ENCODE measurements at regions not wholly inside any gene's neighbourhood (a gene's known extent, or its start where the extent isn't known, plus 50 kb on each side); places are given as distances from the start of the nearest gene placed in this dataset.

DNA sequence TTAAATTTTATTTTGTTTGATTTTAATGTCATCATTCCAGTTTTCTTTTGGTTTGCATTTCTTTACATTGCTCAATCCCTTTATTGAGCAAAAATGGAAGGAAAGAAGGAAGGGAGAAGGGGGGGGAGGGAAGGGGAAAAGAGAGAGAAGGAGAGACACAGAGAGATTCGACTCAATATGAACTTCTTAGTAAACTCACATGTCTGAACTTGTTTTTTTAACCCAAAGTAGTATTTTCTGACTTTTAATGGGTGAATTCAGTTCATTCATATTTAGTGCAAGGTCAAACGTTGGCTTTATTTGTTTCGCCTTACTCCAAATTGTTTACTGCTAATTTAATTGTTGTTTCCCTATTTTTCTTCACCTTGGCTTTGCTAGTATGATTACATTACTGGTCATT lies 278.6 kb downstream of the COL12A1 start:
- no peak overlapping the region for H3K27ac ChIP-seq (ENCODE audit: low read depth, low read length)
- no peak overlapping the region for H3K4me2 ChIP-seq (ENCODE audit: low read length)
- no peaks in the 10 kb centered on the region for H3K9me3 Mint-ChIP-seq (ENCODE audit: unreplicated experiment)
- no peak overlapping the region for H3K27ac Mint-ChIP-seq (ENCODE audit: unreplicated experiment)
- H3K27me3 ChIP-seq (ENCODE audit: insufficient read depth, low read length): no peaks in the 10 kb centered on the region
- H3K4me1 ChIP-seq (ENCODE audit: insufficient read depth, low read length): peaks cover 15% of the 10 kb centered on the region
- H3K79me2 ChIP-seq (ENCODE audit: insufficient read depth, low read length): no peaks in the 10 kb centered on the region
- H3K9ac ChIP-seq (ENCODE audit: low read length): no peak overlapping the region
- H3K36me3 Mint-ChIP-seq (ENCODE audit: low read depth, unreplicated experiment): no peaks in the 10 kb centered on the region
- H3K4me3 Mint-ChIP-seq (ENCODE audit: unreplicated experiment): no peak overlapping the region
- peaks cover 13% of the 10 kb centered on the region for H3K4me1 Mint-ChIP-seq (ENCODE audit: low read depth, unreplicated experiment)
- H4K20me1 ChIP-seq (ENCODE audit: insufficient read depth, low read length): no peaks in the 10 kb centered on the region
- H3K27me3 Mint-ChIP-seq (ENCODE audit: low read depth, unreplicated experiment): no peaks in the 10 kb centered on the region
- no peak for FAIRE-seq
- DNase-seq (ENCODE audit: low read depth): no peak
- no peak overlapping the region for H2AFZ ChIP-seq (ENCODE audit: low read depth, low read length)
- H3K9me3 ChIP-seq (ENCODE audit: insufficient read depth, low read depth, low read length): no peaks in the 10 kb centered on the region
- no peaks in the 10 kb centered on the region for H3K36me3 ChIP-seq (ENCODE audit: insufficient read depth, low read length)
- TF ChIP-seq, protein P1, sequence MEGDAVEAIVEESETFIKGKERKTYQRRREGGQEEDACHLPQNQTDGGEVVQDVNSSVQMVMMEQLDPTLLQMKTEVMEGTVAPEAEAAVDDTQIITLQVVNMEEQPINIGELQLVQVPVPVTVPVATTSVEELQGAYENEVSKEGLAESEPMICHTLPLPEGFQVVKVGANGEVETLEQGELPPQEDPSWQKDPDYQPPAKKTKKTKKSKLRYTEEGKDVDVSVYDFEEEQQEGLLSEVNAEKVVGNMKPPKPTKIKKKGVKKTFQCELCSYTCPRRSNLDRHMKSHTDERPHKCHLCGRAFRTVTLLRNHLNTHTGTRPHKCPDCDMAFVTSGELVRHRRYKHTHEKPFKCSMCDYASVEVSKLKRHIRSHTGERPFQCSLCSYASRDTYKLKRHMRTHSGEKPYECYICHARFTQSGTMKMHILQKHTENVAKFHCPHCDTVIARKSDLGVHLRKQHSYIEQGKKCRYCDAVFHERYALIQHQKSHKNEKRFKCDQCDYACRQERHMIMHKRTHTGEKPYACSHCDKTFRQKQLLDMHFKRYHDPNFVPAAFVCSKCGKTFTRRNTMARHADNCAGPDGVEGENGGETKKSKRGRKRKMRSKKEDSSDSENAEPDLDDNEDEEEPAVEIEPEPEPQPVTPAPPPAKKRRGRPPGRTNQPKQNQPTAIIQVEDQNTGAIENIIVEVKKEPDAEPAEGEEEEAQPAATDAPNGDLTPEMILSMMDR (IDR thresholded peaks at IDR 0.05; ENCODE audit: insufficient read depth, low read depth, low read length): no peak
- TF ChIP-seq EZH2 (IDR thresholded peaks at IDR 0.05; ENCODE audit: insufficient read depth, low read length): no peak
- H3K4me3 ChIP-seq (ENCODE audit: insufficient read depth, low read depth, low read length): no peak overlapping the region

DNA sequence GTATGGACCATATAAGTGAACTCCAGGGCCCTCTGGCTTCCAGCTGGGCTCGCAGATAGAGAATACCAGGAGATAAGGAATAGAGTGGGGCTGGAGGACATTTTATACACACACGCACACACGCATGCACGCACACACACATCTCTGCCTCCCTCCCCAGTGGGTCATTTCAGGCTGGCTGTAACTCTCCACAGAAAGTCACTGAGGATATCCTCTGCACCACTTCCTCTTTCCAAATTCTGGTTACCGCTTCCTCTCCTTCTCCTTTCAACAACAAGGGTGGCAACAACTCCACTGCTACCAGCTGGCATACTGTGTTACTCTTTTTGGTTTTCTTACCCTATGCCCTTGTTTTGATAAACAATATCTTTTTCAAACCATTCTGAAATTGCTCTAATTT lies 280.2 kb downstream of the COL12A1 start:
- no peak overlapping the region for H3K27ac Mint-ChIP-seq (ENCODE audit: unreplicated experiment)

DNA sequence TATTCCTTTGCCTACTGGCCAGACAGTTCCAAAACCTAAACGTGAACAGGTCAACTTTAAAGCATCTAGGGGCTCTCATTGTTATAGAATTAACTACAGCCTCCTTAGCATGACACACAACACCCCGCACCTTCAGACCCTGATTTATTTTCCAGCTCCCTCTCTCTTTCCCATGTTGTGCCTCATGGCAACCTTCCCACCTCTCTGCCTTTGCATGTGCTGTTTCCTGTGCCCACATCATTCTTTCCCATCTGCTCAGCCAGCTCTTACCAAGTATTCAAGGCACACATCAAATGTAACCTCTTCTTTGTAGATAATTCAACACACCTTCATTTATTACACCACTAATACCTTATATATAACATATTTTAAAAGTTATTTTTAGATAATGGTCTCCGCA lies 291.0 kb downstream of the COL12A1 start:
- H3K9ac ChIP-seq (ENCODE audit: low read length): no peak overlapping the region

More for the DNA sequence above, 280.2 kb downstream of the COL12A1 start:
- H3K4me3 Mint-ChIP-seq (ENCODE audit: unreplicated experiment): no peak overlapping the region
- Histone ChIP-seq H3K27me3 (ENCODE audit: insufficient read depth, low read length) (no peaks in the 10 kb centered on the region), H3K9ac (ENCODE audit: low read length) (no peak overlapping the region), H3K4me1 (ENCODE audit: insufficient read depth, low read length) (peaks cover 1% of the 10 kb centered on the region), H3K9me3 (ENCODE audit: insufficient read depth, low read depth, low read length) (no peaks in the 10 kb centered on the region), H3K79me2 (ENCODE audit: insufficient read depth, low read length) (no peaks in the 10 kb centered on the region), H3K4me3 (ENCODE audit: insufficient read depth, low read depth, low read length) (no peak overlapping the region), H3K36me3 (ENCODE audit: insufficient read depth, low read length) (no peaks in the 10 kb centered on the region), H3K4me2 (ENCODE audit: low read length) (no peak overlapping the region), H2AFZ (ENCODE audit: low read depth, low read length) (no peak overlapping the region), H4K20me1 (ENCODE audit: insufficient read depth, low read length) (no peaks in the 10 kb centered on the region), H3K27ac (ENCODE audit: low read depth, low read length) (no peak overlapping the region)
- no peak for FAIRE-seq
- H3K4me1 Mint-ChIP-seq (ENCODE audit: low read depth, unreplicated experiment): peaks cover 2% of the 10 kb centered on the region
- no peak for TF ChIP-seq EZH2 (IDR thresholded peaks at IDR 0.05; ENCODE audit: insufficient read depth, low read length)
- TF ChIP-seq, protein P1 (IDR thresholded peaks at IDR 0.05; ENCODE audit: insufficient read depth, low read depth, low read length): no peak
- H3K27me3 Mint-ChIP-seq (ENCODE audit: low read depth, unreplicated experiment): no peaks in the 10 kb centered on the region
- DNase-seq (ENCODE audit: low read depth): no peak
- H3K9me3 Mint-ChIP-seq (ENCODE audit: unreplicated experiment): no peaks in the 10 kb centered on the region
- H3K36me3 Mint-ChIP-seq (ENCODE audit: low read depth, unreplicated experiment): no peaks in the 10 kb centered on the region

More for the DNA sequence above, 291.0 kb downstream of the COL12A1 start:
- no peak overlapping the region for H3K4me3 ChIP-seq (ENCODE audit: insufficient read depth, low read depth, low read length)
- H3K27me3 ChIP-seq (ENCODE audit: insufficient read depth, low read length): no peaks in the 10 kb centered on the region
- Mint-ChIP-seq H3K4me1 (ENCODE audit: low read depth, unreplicated experiment) (no peaks in the 10 kb centered on the region), H3K9me3 (ENCODE audit: unreplicated experiment) (no peaks in the 10 kb centered on the region), H3K36me3 (ENCODE audit: low read depth, unreplicated experiment) (no peaks in the 10 kb centered on the region), H3K27ac (ENCODE audit: unreplicated experiment) (no peak overlapping the region), H3K4me3 (ENCODE audit: unreplicated experiment) (no peak overlapping the region), H3K27me3 (ENCODE audit: low read depth, unreplicated experiment) (no peaks in the 10 kb centered on the region)
- H3K4me2 ChIP-seq (ENCODE audit: low read length): no peak overlapping the region
- no peak overlapping the region for H3K27ac ChIP-seq (ENCODE audit: low read depth, low read length)
- no peaks in the 10 kb centered on the region for H3K79me2 ChIP-seq (ENCODE audit: insufficient read depth, low read length)
- TF ChIP-seq EZH2 (IDR thresholded peaks at IDR 0.05; ENCODE audit: insufficient read depth, low read length): no peak
- TF ChIP-seq, protein P1 (IDR thresholded peaks at IDR 0.05; ENCODE audit: insufficient read depth, low read depth, low read length): no peak
- H4K20me1 ChIP-seq (ENCODE audit: insufficient read depth, low read length): no peaks in the 10 kb centered on the region
- no peak for FAIRE-seq
- H3K4me1 ChIP-seq (ENCODE audit: insufficient read depth, low read length): no peaks in the 10 kb centered on the region
- no peak overlapping the region for H2AFZ ChIP-seq (ENCODE audit: low read depth, low read length)
- no peaks in the 10 kb centered on the region for H3K9me3 ChIP-seq (ENCODE audit: insufficient read depth, low read depth, low read length)
- H3K36me3 ChIP-seq (ENCODE audit: insufficient read depth, low read length): no peaks in the 10 kb centered on the region
- no peak for DNase-seq (ENCODE audit: low read depth)

All from astrocyte (in vitro differentiated cells and primary cell).